ENCODE measurements at regions not wholly inside any gene's neighbourhood (a gene's known extent, or its start where the extent isn't known, plus 50 kb on each side); places are given as distances from the start of the nearest gene placed in this dataset.

DNA sequence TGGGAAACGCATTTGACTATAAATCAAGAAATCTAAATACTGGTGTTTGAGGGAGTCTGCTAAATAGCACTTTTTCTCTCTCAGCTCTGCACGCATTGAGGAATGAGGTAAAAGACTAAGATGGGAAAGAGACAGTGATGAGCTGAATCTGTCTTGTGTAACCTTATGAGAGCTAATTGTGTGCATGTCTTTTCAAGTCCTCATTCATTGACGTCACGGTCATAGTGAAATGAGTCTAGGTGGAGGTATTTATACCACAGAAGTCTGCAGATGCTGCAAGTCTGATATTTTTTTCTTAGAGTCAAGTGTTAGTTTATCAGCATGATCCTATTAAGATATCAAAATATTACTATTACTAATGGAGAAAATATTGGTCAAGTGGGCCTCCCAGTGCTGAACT lies 361.5 kb upstream of the HS3ST1 start (continued):
- TF ChIP-seq IRF1 (CRISPR knock-in tag; IDR thresholded peaks at IDR 0.05) (no peak), NR2C2 (CRISPR knock-in tag; IDR thresholded peaks at IDR 0.05) (no peak), NFYB (CRISPR knock-in tag; conservative IDR thresholded peaks at IDR 0.05; ENCODE audit: low read depth) (no peak), NFATC4 (CRISPR knock-in tag; IDR thresholded peaks at IDR 0.05) (no peak)

DNA sequence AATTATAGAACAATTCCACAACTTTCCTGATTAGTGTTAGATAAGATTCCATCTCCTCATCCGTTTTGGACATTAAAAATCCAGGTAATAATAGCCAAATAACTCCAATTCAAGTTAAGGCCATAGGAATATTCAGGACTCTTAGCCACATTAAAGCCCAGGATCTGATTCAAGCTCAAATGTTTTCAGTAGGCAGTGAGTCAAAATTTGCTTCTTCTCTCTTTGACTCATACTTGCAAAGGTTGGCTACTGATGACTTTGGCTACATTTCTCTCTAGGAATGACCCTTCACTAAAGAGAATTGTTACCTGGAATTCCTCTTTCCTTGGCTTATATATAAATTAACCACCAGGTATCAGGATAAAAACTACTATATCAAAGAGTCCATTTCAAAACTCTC lies 354.9 kb upstream of the HS3ST1 start:
- no peak for DNase-seq (ENCODE audit: low spot score)
- H3K36me3 Mint-ChIP-seq, result peaks cover 10% of the 10 kb centered on the region
- CTCF ChIA-PET, result no interaction called here
- H3K4me1 Mint-ChIP-seq, result no peaks in the 10 kb centered on the region
- H3K27ac Mint-ChIP-seq, result no peak overlapping the region
- no peak overlapping the region for H3K4me3 Mint-ChIP-seq
- ATAC-seq, result no peak
- POLR2A ChIA-PET, result no interaction called here
- TF ChIP-seq, protein P1, sequence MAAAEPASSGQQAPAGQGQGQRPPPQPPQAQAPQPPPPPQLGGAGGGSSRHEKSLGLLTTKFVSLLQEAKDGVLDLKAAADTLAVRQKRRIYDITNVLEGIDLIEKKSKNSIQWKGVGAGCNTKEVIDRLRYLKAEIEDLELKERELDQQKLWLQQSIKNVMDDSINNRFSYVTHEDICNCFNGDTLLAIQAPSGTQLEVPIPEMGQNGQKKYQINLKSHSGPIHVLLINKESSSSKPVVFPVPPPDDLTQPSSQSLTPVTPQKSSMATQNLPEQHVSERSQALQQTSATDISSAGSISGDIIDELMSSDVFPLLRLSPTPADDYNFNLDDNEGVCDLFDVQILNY (CRISPR knock-in tag; IDR thresholded peaks at IDR 0.05), result no peak
- no peak for TF ChIP-seq ZNF317 (CRISPR knock-in tag; IDR thresholded peaks at IDR 0.05; ENCODE audit: borderline replicate concordance, low read depth)
- no peak for TF ChIP-seq USF1 (CRISPR knock-in tag; IDR thresholded peaks at IDR 0.05)
- TF ChIP-seq, protein P2, sequence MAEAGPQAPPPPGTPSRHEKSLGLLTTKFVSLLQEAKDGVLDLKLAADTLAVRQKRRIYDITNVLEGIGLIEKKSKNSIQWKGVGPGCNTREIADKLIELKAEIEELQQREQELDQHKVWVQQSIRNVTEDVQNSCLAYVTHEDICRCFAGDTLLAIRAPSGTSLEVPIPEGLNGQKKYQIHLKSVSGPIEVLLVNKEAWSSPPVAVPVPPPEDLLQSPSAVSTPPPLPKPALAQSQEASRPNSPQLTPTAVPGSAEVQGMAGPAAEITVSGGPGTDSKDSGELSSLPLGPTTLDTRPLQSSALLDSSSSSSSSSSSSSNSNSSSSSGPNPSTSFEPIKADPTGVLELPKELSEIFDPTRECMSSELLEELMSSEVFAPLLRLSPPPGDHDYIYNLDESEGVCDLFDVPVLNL (CRISPR knock-in tag; IDR thresholded peaks at IDR 0.05; ENCODE audit: borderline replicate concordance, low read depth), result no peak
- no peak for TF ChIP-seq SMAD3 (CRISPR knock-in tag; IDR thresholded peaks at IDR 0.05; ENCODE audit: borderline replicate concordance)
- TF ChIP-seq IRF2 (CRISPR knock-in tag; IDR thresholded peaks at IDR 0.05; ENCODE audit: borderline replicate concordance, low read depth), result no peak
- no peak for TF ChIP-seq ZNF671 (CRISPR knock-in tag; IDR thresholded peaks at IDR 0.05)
- no peak for TF ChIP-seq STAT6 (CRISPR knock-in tag; conservative IDR thresholded peaks at IDR 0.05; ENCODE audit: low read depth)
- no peak for TF ChIP-seq NFYB (CRISPR knock-in tag; conservative IDR thresholded peaks at IDR 0.05; ENCODE audit: low read depth)
- no peak for TF ChIP-seq MXD4 (CRISPR knock-in tag; IDR thresholded peaks at IDR 0.05; ENCODE audit: borderline replicate concordance)
- no peak for TF ChIP-seq RORB (CRISPR knock-in tag; IDR thresholded peaks at IDR 0.05)
- no peak for TF ChIP-seq ZNF396 (CRISPR knock-in tag; IDR thresholded peaks at IDR 0.05; ENCODE audit: borderline replicate concordance)
- H3K27me3 Mint-ChIP-seq (ENCODE audit: low read depth), result no peaks in the 10 kb centered on the region
- peaks cover 38% of the 10 kb centered on the region for H3K9me3 Mint-ChIP-seq

GRCh38 chr4:11782859-11783258 lies 354.2 kb upstream of the HS3ST1 start:
- Mint-ChIP-seq H3K27ac (no peak overlapping the region), H3K4me1 (no peaks in the 10 kb centered on the region), H3K27me3 (ENCODE audit: low read depth) (no peaks in the 10 kb centered on the region), H3K36me3 (peaks cover 10% of the 10 kb centered on the region), H3K9me3 (peaks cover 38% of the 10 kb centered on the region), H3K4me3 (no peak overlapping the region)
- ChIA-PET POLR2A (no interaction called here), CTCF (no interaction called here)
- DNase-seq (ENCODE audit: low spot score) (no peak), ATAC-seq (no peak)
- TF ChIP-seq MLX (CRISPR knock-in tag; IDR thresholded peaks at IDR 0.05) (no peak), SP1 (CRISPR knock-in tag; conservative IDR thresholded peaks at IDR 0.05) (no peak), ZMAT4 (CRISPR knock-in tag; IDR thresholded peaks at IDR 0.05) (no peak), RELA (CRISPR knock-in tag; IDR thresholded peaks at IDR 0.05; ENCODE audit: borderline replicate concordance) (no peak), GTF2I (CRISPR knock-in tag; conservative IDR thresholded peaks at IDR 0.05) (no peak), ZNF263 (CRISPR knock-in tag; IDR thresholded peaks at IDR 0.05; ENCODE audit: low read depth) (no peak), PRDM15 (CRISPR knock-in tag; IDR thresholded peaks at IDR 0.05) (no peak)
- TF ChIP-seq, protein P1 (CRISPR knock-in tag; IDR thresholded peaks at IDR 0.05), result no peak
